Smooth muscle cell (in vitro differentiated cells): ENCODE measurements at regions not wholly inside any gene's neighbourhood (a gene's known extent, or its start where the extent isn't known, plus 50 kb on each side); places are given as distances from the start of the nearest gene placed in this dataset.

Experiments
- DNase-seq: peaks from one replicate; lab custom pipeline; 2025; ENCODE audit not compliant: unreplicated experiment; lab: John Stamatoyannopoulos, UW
- H2AFZ ChIP-seq: fragments of 200-600 bp; sonication (generic); 2 replicates; pipeline ENCODE4 v1.6.0; 2016; ENCODE audit warnings: antibody characterized with exemption, low read depth, mild to moderate bottlenecking
- H3F3A ChIP-seq: fragments of 200-600 bp; sonication (generic); 2 replicates; pipeline ENCODE4 v1.6.0; 2017; ENCODE audit warnings: antibody characterized with exemption, low read depth
- H3K27ac ChIP-seq: fragments of 200-600 bp; sonication (generic); 2 replicates; pipeline ENCODE4 v1.5.1; 2016; ENCODE audit warnings: low read depth, mild to moderate bottlenecking
- H3K27me3 ChIP-seq: fragments of 200-600 bp; sonication (generic); 2 replicates; pipeline ENCODE4 v1.6.1; 2016; ENCODE audit warnings: low read depth, mild to moderate bottlenecking
- H3K36me3 ChIP-seq: fragments of 200-600 bp; sonication (generic); 2 replicates; pipeline ENCODE4 v1.5.1; 2016; ENCODE audit warnings: low read depth
- H3K4me1 ChIP-seq: fragments of 200-600 bp; sonication (generic); 2 replicates; pipeline ENCODE4 v1.5.1; 2016; ENCODE audit warnings: low read depth
- H3K4me2 ChIP-seq: fragments of 200-600 bp; sonication (generic); 2 replicates; pipeline ENCODE4 v1.6.0; 2016; ENCODE audit warnings: mild to moderate bottlenecking
- H3K4me3 ChIP-seq: fragments of 200-600 bp; sonication (generic); 2 replicates; pipeline ENCODE4 v1.5.1; 2016; ENCODE audit warnings: mild to moderate bottlenecking
- H3K79me2 ChIP-seq: fragments of 200-600 bp; sonication (generic); 2 replicates; pipeline ENCODE4 v1.6.0; 2016; ENCODE audit warnings: low read depth, mild to moderate bottlenecking
- H3K9ac ChIP-seq: fragments of 200-600 bp; sonication (generic); 2 replicates; pipeline ENCODE4 v1.6.0; 2016; ENCODE audit warnings: low read depth
- H3K9me3 ChIP-seq: fragments of 200-600 bp; sonication (generic); replicated peaks from 2 replicates; pipeline ENCODE4 v1.5.1; 2016; ENCODE audit warnings: low read depth
- H4K20me1 ChIP-seq: fragments of 200-600 bp; sonication (generic); 2 replicates; pipeline ENCODE4 v1.6.0; 2016; ENCODE audit warnings: low read depth
- CTCF ChIP-seq: fragments of 200-600 bp; sonication (generic); IDR thresholded peaks from 2 replicates; pipeline ENCODE4 v1.5.1; 2017; ENCODE audit warnings: borderline replicate concordance, mild to moderate bottlenecking, antibody characterized with exemption; ENCODE audit not compliant: insufficient read depth, poor library complexity, severe bottlenecking
- WGBS: methylation state at CpG from one replicate; pipeline ENCODE4 v1.1.7; 2016; ENCODE audit warnings: low lambda C conversion rate; 5-methylcytosine and 5-hydroxymethylcytosine counted together

GRCh38 chr1:199292896-199293295 is 654.1 kb downstream of the PTPRC start:
- Histone ChIP-seq H2AFZ (peak overlapping the region; percentile 40), H3K79me2 (no peaks in the 10 kb centered on the region), H3K27me3 (no peaks in the 10 kb centered on the region), H3K36me3 (no peaks in the 10 kb centered on the region), H3F3A (no peaks in the 10 kb centered on the region), H3K9ac (no peak overlapping the region), H3K4me1 (no peaks in the 10 kb centered on the region), H3K4me2 (no peak overlapping the region), H4K20me1 (no peaks in the 10 kb centered on the region), H3K9me3 (no peaks in the 10 kb centered on the region), H3K27ac (peak overlapping the region; percentile 15), H3K4me3 (no peak overlapping the region)
- WGBS: 97% methylated on average over 1 of the region's 1 CpG
- DNase-seq: no peak
- TF ChIP-seq CTCF: no peak

- WGBS: 78% methylated on average over 3 of the region's 3 CpGs
- Histone ChIP-seq H3K4me3 (no peak overlapping the region), H3K79me2 (no peaks in the 10 kb centered on the region), H2AFZ (no peak overlapping the region), H3K4me2 (no peak overlapping the region), H3K9ac (no peak overlapping the region), H4K20me1 (no peaks in the 10 kb centered on the region), H3K9me3 (no peaks in the 10 kb centered on the region), H3K27ac (no peak overlapping the region), H3F3A (peaks cover 6% of the 10 kb centered on the region), H3K4me1 (peaks cover 6% of the 10 kb centered on the region), H3K27me3 (no peaks in the 10 kb centered on the region), H3K36me3 (no peaks in the 10 kb centered on the region)
- DNase-seq: no peak
- no peak for TF ChIP-seq CTCF
Observed at GRCh38 chr1:199295107-199295506, 656.3 kb downstream of the PTPRC start.

GRCh38 chr1:199297174-199297573 is 658.3 kb downstream of the PTPRC start:
- Histone ChIP-seq H4K20me1 (no peaks in the 10 kb centered on the region), H3K79me2 (no peaks in the 10 kb centered on the region), H3F3A (peaks cover 6% of the 10 kb centered on the region), H3K27ac (peak overlapping the region; percentile 93), H3K4me1 (peaks cover 6% of the 10 kb centered on the region), H3K36me3 (no peaks in the 10 kb centered on the region), H2AFZ (no peak overlapping the region), H3K4me2 (peak overlapping the region; percentile 74), H3K4me3 (no peak overlapping the region), H3K27me3 (no peaks in the 10 kb centered on the region), H3K9me3 (no peaks in the 10 kb centered on the region), H3K9ac (no peak overlapping the region)
- DNase-seq: no peak
- TF ChIP-seq CTCF: no peak

GRCh38 chr1:199297887-199298286 is 659.0 kb downstream of the PTPRC start:
- Histone ChIP-seq H3K79me2 (no peaks in the 10 kb centered on the region), H3K4me2 (peak overlapping the region; percentile 74), H2AFZ (no peak overlapping the region), H3F3A (peaks cover 6% of the 10 kb centered on the region), H4K20me1 (no peaks in the 10 kb centered on the region), H3K36me3 (no peaks in the 10 kb centered on the region), H3K27ac (peak overlapping the region; percentile 93), H3K9ac (no peak overlapping the region), H3K4me3 (no peak overlapping the region), H3K4me1 (peaks cover 6% of the 10 kb centered on the region), H3K9me3 (no peaks in the 10 kb centered on the region), H3K27me3 (no peaks in the 10 kb centered on the region)
- no peak for TF ChIP-seq CTCF
- WGBS: 9% methylated on average over 3 of the region's 3 CpGs
- no peak for DNase-seq
